Esophagus squamous epithelium (tissue), 4 donors: ENCODE measurements at regions not wholly inside any gene's neighbourhood (a gene's known extent, or its start where the extent isn't known, plus 50 kb on each side); places are given as distances from the start of the nearest gene placed in this dataset.
"Not testable (repeated sequence)": the region's sequence is repeated elsewhere in the genome, so short reads cannot be mapped to it uniquely, and the experiment has no call there.

Experiments
- POLR2A ChIP-seq, 4 donors: fragments of 450-650 bp; IDR thresholded peaks; one replicate each; pipeline ENCODE4 v1.6.1; 2017; ENCODE audit warnings: antibody characterized with exemption in 4 of 4, mild to moderate bottlenecking in 4 of 4, moderate library complexity in 3 of 4
- TF ChIP-seq, protein P1 (sequence below), 6 experiments: fragments of 450-650 bp in 4 of 6; fragments of 200-600 bp in 2 of 6; sonication (generic) in 2 of 6; IDR thresholded peaks; one replicate each; pipeline ENCODE4 v1.5.1; 2016 to 2019; ENCODE audit warnings: antibody characterized with exemption in 6 of 6, mild to moderate bottlenecking in 4 of 6, moderate library complexity in 4 of 6

DNA sequence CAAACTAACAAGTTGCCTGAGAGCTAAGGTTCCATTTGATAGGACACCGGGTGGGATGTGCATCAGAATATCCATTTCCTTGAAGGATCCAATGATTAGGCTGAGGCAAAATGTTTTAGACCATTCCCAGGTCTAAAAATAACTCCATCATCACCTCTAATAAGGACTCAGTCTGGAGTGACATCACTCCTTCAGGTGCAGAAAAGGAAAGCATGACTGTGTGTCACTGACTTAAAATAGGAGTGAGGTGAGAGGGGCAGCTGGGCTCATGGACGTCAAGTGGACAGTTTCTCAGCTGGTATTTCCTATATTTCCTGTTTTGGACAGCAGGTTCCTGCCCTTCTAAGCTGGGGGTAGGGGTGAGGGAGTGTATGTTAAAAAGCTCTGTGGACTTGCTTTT, 135.9 kb upstream of the PLGLB2 start:
- TF ChIP-seq, protein P1, sequence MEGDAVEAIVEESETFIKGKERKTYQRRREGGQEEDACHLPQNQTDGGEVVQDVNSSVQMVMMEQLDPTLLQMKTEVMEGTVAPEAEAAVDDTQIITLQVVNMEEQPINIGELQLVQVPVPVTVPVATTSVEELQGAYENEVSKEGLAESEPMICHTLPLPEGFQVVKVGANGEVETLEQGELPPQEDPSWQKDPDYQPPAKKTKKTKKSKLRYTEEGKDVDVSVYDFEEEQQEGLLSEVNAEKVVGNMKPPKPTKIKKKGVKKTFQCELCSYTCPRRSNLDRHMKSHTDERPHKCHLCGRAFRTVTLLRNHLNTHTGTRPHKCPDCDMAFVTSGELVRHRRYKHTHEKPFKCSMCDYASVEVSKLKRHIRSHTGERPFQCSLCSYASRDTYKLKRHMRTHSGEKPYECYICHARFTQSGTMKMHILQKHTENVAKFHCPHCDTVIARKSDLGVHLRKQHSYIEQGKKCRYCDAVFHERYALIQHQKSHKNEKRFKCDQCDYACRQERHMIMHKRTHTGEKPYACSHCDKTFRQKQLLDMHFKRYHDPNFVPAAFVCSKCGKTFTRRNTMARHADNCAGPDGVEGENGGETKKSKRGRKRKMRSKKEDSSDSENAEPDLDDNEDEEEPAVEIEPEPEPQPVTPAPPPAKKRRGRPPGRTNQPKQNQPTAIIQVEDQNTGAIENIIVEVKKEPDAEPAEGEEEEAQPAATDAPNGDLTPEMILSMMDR (IDR thresholded peaks at IDR 0.05): not testable (repeated sequence)
- TF ChIP-seq POLR2A (IDR thresholded peaks at IDR 0.05): not testable (repeated sequence)
